PC-3 (cell line): ENCODE measurements at regions not wholly inside any gene's neighbourhood (a gene's known extent, or its start where the extent isn't known, plus 50 kb on each side); places are given as distances from the start of the nearest gene placed in this dataset.

Source experiments
- ATAC-seq: fragments of 200-7000 bp; cut with Tn5 transposase; 2 replicates; pipeline ENCODE4 v1.9.1; 2020; ENCODE audit warnings: mild to moderate bottlenecking, moderate library complexity
- BruUV-seq: library from RNA; stranded (reverse); fragments of 400-500 nt; replicated peaks from 2 replicates; lab custom pipeline; 2021; lab: Mats Ljungman, UMichigan
- CTCF ChIA-PET: fragments of 300-600 bp; sonication (Branson Sonifier 250); formaldehyde crosslinking; loops from one replicate; lab custom pipeline; 2022; ENCODE audit warnings: antibody characterized with exemption; lab: Charles Lee
- POLR2A ChIA-PET: fragments of 300-600 bp; sonication (Branson Sonifier 250); formaldehyde crosslinking; loops from one replicate; lab custom pipeline; 2022; ENCODE audit warnings: antibody characterized with exemption; ENCODE audit not compliant: unreplicated experiment; lab: Charles Lee
- DNase-seq: peaks from one replicate; pipeline ENCODE4 v3.0.0-alpha.2; 2015
- H2AFZ ChIP-seq: fragments of 300-600 bp; sonication (generic); 2 replicates; pipeline ENCODE4 v1.6.0; 2016; ENCODE audit warnings: antibody characterized with exemption, low read length
- H3F3A ChIP-seq: fragments of 300-600 bp; sonication (generic); one replicate; pipeline ENCODE4 v1.6.0; 2017; ENCODE audit warnings: antibody characterized with exemption, low read length, control low read depth, mild to moderate bottlenecking; ENCODE audit not compliant: unreplicated experiment
- H3K27ac ChIP-seq: fragments of 300-600 bp; sonication (generic); 2 replicates; pipeline ENCODE4 v1.5.1; 2016; ENCODE audit warnings: mild to moderate bottlenecking, low read length
- H3K27me3 ChIP-seq: fragments of 300-600 bp; sonication (generic); 2 replicates; pipeline ENCODE4 v1.6.1; 2016; ENCODE audit warnings: low read length, mixed read lengths
- H3K36me3 ChIP-seq: fragments of 300-600 bp; sonication (generic); 2 replicates; pipeline ENCODE4 v1.6.1; 2016; ENCODE audit warnings: low read depth, mixed run types, low read length, mixed read lengths
- H3K4me1 ChIP-seq: fragments of 300-600 bp; sonication (generic); 2 replicates; pipeline ENCODE4 v1.5.1; 2016; ENCODE audit warnings: low read length; ENCODE audit not compliant: insufficient read depth
- H3K4me2 ChIP-seq: fragments of 300-600 bp; sonication (generic); 2 replicates; pipeline ENCODE4 v1.6.0; 2016; ENCODE audit warnings: low read length
- H3K4me3 ChIP-seq: fragments of 300-600 bp; sonication (generic); 2 replicates; pipeline ENCODE4 v1.5.1; 2016; ENCODE audit warnings: mild to moderate bottlenecking, low read length, mixed read lengths
- H3K79me2 ChIP-seq: fragments of 300-600 bp; sonication (generic); 2 replicates; pipeline ENCODE4 v1.6.1; 2017; ENCODE audit warnings: low read length, mixed read lengths
- H3K9ac ChIP-seq: fragments of 300-600 bp; sonication (generic); 2 replicates; pipeline ENCODE4 v1.6.0; 2016; ENCODE audit warnings: mild to moderate bottlenecking, low read length
- H3K9me2 ChIP-seq: fragments of 300-600 bp; sonication (generic); replicated peaks from 2 replicates; pipeline ENCODE4 v1.6.1; 2016; ENCODE audit warnings: mixed run types, low read length, mixed read lengths
- H3K9me3 ChIP-seq: fragments of 300-600 bp; sonication (generic); 2 replicates; pipeline ENCODE4 v1.6.1; 2016; ENCODE audit warnings: low read length, mixed read lengths
- H4K20me1 ChIP-seq: fragments of 300-600 bp; sonication (generic); 2 replicates; pipeline ENCODE4 v1.6.1; 2016; ENCODE audit warnings: low read length, mixed read lengths
- EZH2 ChIP-seq: fragments of 300-600 bp; sonication (generic); IDR thresholded peaks from one replicate; pipeline ENCODE4 v1.6.1; 2017; ENCODE audit warnings: antibody characterized with exemption, mild to moderate bottlenecking, low read length; ENCODE audit not compliant: unreplicated experiment
- EZH2phosphoT487 ChIP-seq: fragments of 300-600 bp; sonication (generic); IDR thresholded peaks from 2 replicates; pipeline ENCODE4 v1.6.1; 2018; ENCODE audit warnings: mild to moderate bottlenecking, antibody characterized with exemption, low read length, borderline replicate concordance
- intact Hi-C: fragments of 100-400 bp; cut with micrococcal nuclease; formaldehyde crosslinking; loops from 2 replicates; pipeline ENCODE4 v1.9.0; 2023
- TF ChIP-seq, protein P1 (sequence below): fragments of 300-600 bp; sonication (generic); conservative IDR thresholded peaks from 2 replicates; pipeline ENCODE4 v1.5.1; 2017; ENCODE audit warnings: antibody characterized with exemption, low read depth, mild to moderate bottlenecking, low read length

DNA sequence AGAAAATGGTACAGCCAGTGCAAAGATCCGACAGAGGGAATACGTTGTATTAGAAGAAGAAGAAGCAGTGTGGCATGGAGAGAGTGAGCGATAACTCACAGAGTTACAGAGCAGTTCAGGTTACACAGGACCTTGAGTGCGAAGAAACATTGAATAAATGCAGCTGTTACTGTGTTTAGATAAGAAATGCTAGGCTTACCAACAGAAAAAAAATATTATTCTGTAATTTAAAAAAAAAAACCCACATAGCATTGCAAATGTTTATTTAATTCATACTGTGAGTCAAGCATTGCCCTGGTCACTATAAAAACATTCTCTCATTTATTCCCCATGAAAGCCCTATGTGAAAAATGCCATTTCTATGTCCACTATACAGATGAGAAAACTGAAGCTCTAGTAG, 373.4 kb upstream of the EPHA7 start:
- H3K9me3 ChIP-seq, result no peaks in the 10 kb centered on the region
- H3K27ac ChIP-seq, result no peak overlapping the region
- H3K79me2 ChIP-seq, result no peaks in the 10 kb centered on the region
- no peak overlapping the region for H2AFZ ChIP-seq
- H3K4me1 ChIP-seq, result peaks cover 4% of the 10 kb centered on the region; the same call in 1 of the 2 replicates
- intact Hi-C loops, result loop anchor here (5.0 to 10.0 kb wide), 3 partner anchors 65 to 348 kb away; no protein-coding TSS in a partner anchor
- TF ChIP-seq EZH2phosphoT487, result no peak
- TF ChIP-seq, protein P1, sequence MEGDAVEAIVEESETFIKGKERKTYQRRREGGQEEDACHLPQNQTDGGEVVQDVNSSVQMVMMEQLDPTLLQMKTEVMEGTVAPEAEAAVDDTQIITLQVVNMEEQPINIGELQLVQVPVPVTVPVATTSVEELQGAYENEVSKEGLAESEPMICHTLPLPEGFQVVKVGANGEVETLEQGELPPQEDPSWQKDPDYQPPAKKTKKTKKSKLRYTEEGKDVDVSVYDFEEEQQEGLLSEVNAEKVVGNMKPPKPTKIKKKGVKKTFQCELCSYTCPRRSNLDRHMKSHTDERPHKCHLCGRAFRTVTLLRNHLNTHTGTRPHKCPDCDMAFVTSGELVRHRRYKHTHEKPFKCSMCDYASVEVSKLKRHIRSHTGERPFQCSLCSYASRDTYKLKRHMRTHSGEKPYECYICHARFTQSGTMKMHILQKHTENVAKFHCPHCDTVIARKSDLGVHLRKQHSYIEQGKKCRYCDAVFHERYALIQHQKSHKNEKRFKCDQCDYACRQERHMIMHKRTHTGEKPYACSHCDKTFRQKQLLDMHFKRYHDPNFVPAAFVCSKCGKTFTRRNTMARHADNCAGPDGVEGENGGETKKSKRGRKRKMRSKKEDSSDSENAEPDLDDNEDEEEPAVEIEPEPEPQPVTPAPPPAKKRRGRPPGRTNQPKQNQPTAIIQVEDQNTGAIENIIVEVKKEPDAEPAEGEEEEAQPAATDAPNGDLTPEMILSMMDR, result no peak
- no peak for TF ChIP-seq EZH2
- POLR2A ChIA-PET, result no interaction called here
- H3K4me2 ChIP-seq, result no peak overlapping the region
- CTCF ChIA-PET, result no interaction called here
- H3K9me2 ChIP-seq, result no peaks in the 10 kb centered on the region
- ATAC-seq (no peak), DNase-seq (no peak)
- H3F3A ChIP-seq, result no peaks in the 10 kb centered on the region
- H3K4me3 ChIP-seq, result no peak overlapping the region
- H3K9ac ChIP-seq, result no peak overlapping the region
- no peaks in the 10 kb centered on the region for H3K36me3 ChIP-seq
- no TSS peak for BruUV-seq
- H4K20me1 ChIP-seq, result no peaks in the 10 kb centered on the region
- no peaks in the 10 kb centered on the region for H3K27me3 ChIP-seq

DNA sequence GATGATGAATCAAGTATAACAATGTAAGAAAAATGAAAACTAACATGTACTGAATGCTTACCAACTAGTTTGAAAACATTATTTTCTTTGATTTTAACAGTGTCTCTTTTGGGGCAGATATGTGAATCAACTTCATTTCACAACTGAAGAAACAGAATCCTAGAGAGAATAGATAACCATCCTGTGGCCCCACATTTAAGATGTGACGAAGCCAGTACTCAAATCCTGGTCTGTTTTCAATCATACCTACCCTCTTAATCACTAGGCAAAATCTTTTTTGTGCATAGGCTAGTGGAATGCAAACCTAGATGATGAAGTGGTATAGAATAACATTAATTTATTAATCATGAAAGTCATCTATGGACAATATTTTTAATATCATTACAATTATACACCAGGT, 371.6 kb upstream of the EPHA7 start:
- Histone ChIP-seq H3K27ac (peak overlapping the region; percentile 32), H3K4me2 (no peak overlapping the region), H4K20me1 (no peaks in the 10 kb centered on the region), H3F3A (no peaks in the 10 kb centered on the region), H3K9me2 (no peaks in the 10 kb centered on the region), H3K4me3 (no peak overlapping the region), H2AFZ (no peak overlapping the region), H3K36me3 (no peaks in the 10 kb centered on the region), H3K4me1 (peaks cover 10% of the 10 kb centered on the region), H3K79me2 (no peaks in the 10 kb centered on the region), H3K9me3 (no peaks in the 10 kb centered on the region), H3K9ac (no peak overlapping the region), H3K27me3 (no peaks in the 10 kb centered on the region)
- intact Hi-C loops, result loop anchor here (5.0 to 10.0 kb wide), 3 partner anchors 64 to 346 kb away; no protein-coding TSS in a partner anchor
- DNase-seq, result peak; percentile 34
- POLR2A ChIA-PET, result interaction anchor here (0.5 to 0.8 kb wide), 2 partner anchors 114 to 180 kb away, joined by 4 to 5 read pairs; no protein-coding TSS in a partner anchor
- CTCF ChIA-PET, result no interaction called here
- no TSS peak for BruUV-seq
- ATAC-seq, result no peak
- TF ChIP-seq, protein P1, result no peak
- TF ChIP-seq EZH2phosphoT487, result no peak
- no peak for TF ChIP-seq EZH2

DNA sequence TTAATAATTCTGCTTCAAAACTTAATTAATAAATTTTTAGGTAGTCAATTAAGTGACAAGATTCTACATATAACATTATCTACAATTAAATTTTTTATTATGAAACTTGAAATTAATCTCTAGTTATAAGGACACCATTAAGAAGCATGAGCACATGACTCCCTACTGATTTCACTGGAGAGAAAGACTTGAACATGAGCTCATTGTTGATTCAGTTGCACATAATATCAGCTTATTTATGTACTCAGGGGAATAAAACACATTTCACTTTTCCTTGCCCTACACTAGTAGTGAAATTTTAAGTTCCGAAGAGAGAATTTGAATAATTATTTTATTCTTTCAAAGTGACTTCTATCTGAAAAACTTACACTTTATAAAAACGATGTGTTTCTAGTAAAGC, 370.2 kb upstream of the EPHA7 start:
- H3K79me2 ChIP-seq, result no peaks in the 10 kb centered on the region
- no peaks in the 10 kb centered on the region for H3K36me3 ChIP-seq
- no peak overlapping the region for H3K4me2 ChIP-seq
- H3K9ac ChIP-seq, result no peak overlapping the region
- no peak overlapping the region for H3K27ac ChIP-seq
- no peaks in the 10 kb centered on the region for H3K9me2 ChIP-seq
- TF ChIP-seq, protein P1, result no peak
- TF ChIP-seq EZH2, result no peak
- no peak for TF ChIP-seq EZH2phosphoT487
- peaks cover 17% of the 10 kb centered on the region for H3K4me1 ChIP-seq
- intact Hi-C loops, result no loop called here
- ATAC-seq (no peak), DNase-seq (no peak)
- ChIA-PET CTCF (no interaction called here), POLR2A (no interaction called here)
- H3F3A ChIP-seq, result no peaks in the 10 kb centered on the region
- H3K9me3 ChIP-seq, result no peaks in the 10 kb centered on the region
- BruUV-seq, result no TSS peak
- H3K27me3 ChIP-seq, result no peaks in the 10 kb centered on the region
- no peaks in the 10 kb centered on the region for H4K20me1 ChIP-seq
- H3K4me3 ChIP-seq, result no peak overlapping the region
- H2AFZ ChIP-seq, result no peak overlapping the region
